SW 1271 (cell line): ENCODE measurements at regions not wholly inside any gene's neighbourhood (a gene's known extent, or its start where the extent isn't known, plus 50 kb on each side); places are given as distances from the start of the nearest gene placed in this dataset.

Source experiments
- DNase-seq, 2 experiments: peaks; one replicate each; lab custom pipeline; 2025; lab: John Stamatoyannopoulos, UW

- no peak for DNase-seq
Observed at GRCh38 chr5:117496801-117497200, 922.2 kb upstream of the SEMA6A start.

- no peak for DNase-seq
Observed at GRCh38 chr5:117494188-117494587, 919.6 kb upstream of the SEMA6A start.

GRCh38 chr5:117488976-117489500 lies 914.4 kb upstream of the SEMA6A start:
- DNase-seq, result no peak

GRCh38 chr5:117487556-117487955 lies 912.9 kb upstream of the SEMA6A start:
- DNase-seq, result no peak

GRCh38 chr5:117486879-117487391 lies 912.3 kb upstream of the SEMA6A start:
- no peak for DNase-seq

GRCh38 chr5:117486261-117486660 lies 911.6 kb upstream of the SEMA6A start:
- no peak for DNase-seq

- no peak for DNase-seq
Observed at GRCh38 chr5:117475919-117476318, 901.3 kb upstream of the SEMA6A start.

- DNase-seq, result no peak
Observed at GRCh38 chr5:117473165-117473564, 898.5 kb upstream of the SEMA6A start.

GRCh38 chr5:117463881-117464570 lies 889.4 kb upstream of the SEMA6A start:
- DNase-seq, result no peak

GRCh38 chr5:117461966-117462365 lies 887.3 kb upstream of the SEMA6A start:
- DNase-seq, result no peak

- DNase-seq, result no peak
Observed at GRCh38 chr5:117461403-117461802, 886.8 kb upstream of the SEMA6A start.

- DNase-seq, result no peak
Observed at GRCh38 chr5:117457656-117458055, 883.0 kb upstream of the SEMA6A start.

- no peak for DNase-seq
Observed at GRCh38 chr5:117456866-117457470, 882.3 kb upstream of the SEMA6A start.

GRCh38 chr5:117455236-117456233 lies 880.9 kb upstream of the SEMA6A start:
- DNase-seq, result no peak

GRCh38 chr5:117454716-117455212 lies 880.1 kb upstream of the SEMA6A start:
- peak in 1 of 2 experiments; percentile 54 for DNase-seq

- no peak for DNase-seq
Observed at GRCh38 chr5:117436846-117437245, 862.2 kb upstream of the SEMA6A start.

GRCh38 chr5:117435203-117435602 lies 860.6 kb upstream of the SEMA6A start:
- DNase-seq, result no peak

GRCh38 chr5:117434254-117434653 lies 859.6 kb upstream of the SEMA6A start:
- DNase-seq, result no peak

- DNase-seq, result no peak
Observed at GRCh38 chr5:117433818-117434217, 859.2 kb upstream of the SEMA6A start.

GRCh38 chr5:117431091-117431490 lies 856.5 kb upstream of the SEMA6A start:
- DNase-seq, result no peak

- DNase-seq, result no peak
Observed at GRCh38 chr5:117425163-117425562, 850.5 kb upstream of the SEMA6A start.

GRCh38 chr5:117424559-117424958 lies 849.9 kb upstream of the SEMA6A start:
- DNase-seq, result no peak
